Hepatocyte (in vitro differentiated cells): ENCODE measurements at regions not wholly inside any gene's neighbourhood (a gene's known extent, or its start where the extent isn't known, plus 50 kb on each side); places are given as distances from the start of the nearest gene placed in this dataset.
"Not testable (repeated sequence)": the region's sequence is repeated elsewhere in the genome, so short reads cannot be mapped to it uniquely, and the experiment has no call there.

Experiments
- DNase-seq: peaks from one replicate; pipeline ENCODE4 v3.0.0-alpha.2; 2016; ENCODE audit warnings: low spot score
- H2AFZ ChIP-seq: fragments of 200-600 bp; sonication (generic); 2 replicates; pipeline ENCODE4 v1.6.0; 2016; ENCODE audit warnings: antibody characterized with exemption, mild to moderate bottlenecking
- H3K27ac ChIP-seq: fragments of 200-600 bp; sonication (generic); 2 replicates; pipeline ENCODE4 v1.5.1; 2016; ENCODE audit warnings: mild to moderate bottlenecking
- H3K27me3 ChIP-seq: fragments of 200-600 bp; sonication (generic); 2 replicates; pipeline ENCODE4 v1.6.1; 2016
- H3K36me3 ChIP-seq: fragments of 200-600 bp; sonication (generic); replicated peaks from 2 replicates; pipeline ENCODE4 v1.5.1; 2016; ENCODE audit warnings: low read depth; ENCODE audit not compliant: insufficient read depth
- H3K4me1 ChIP-seq: fragments of 200-600 bp; sonication (generic); 2 replicates; pipeline ENCODE4 v1.5.1; 2016; ENCODE audit warnings: mild to moderate bottlenecking, moderate library complexity; ENCODE audit not compliant: insufficient read depth
- H3K4me2 ChIP-seq: fragments of 200-600 bp; sonication (generic); 2 replicates; pipeline ENCODE4 v1.6.0; 2016
- H3K4me3 ChIP-seq: fragments of 200-600 bp; sonication (generic); 2 replicates; pipeline ENCODE4 v1.5.1; 2016; ENCODE audit warnings: mild to moderate bottlenecking
- H3K79me2 ChIP-seq: fragments of 200-600 bp; sonication (generic); 2 replicates; pipeline ENCODE4 v1.6.0; 2017; ENCODE audit warnings: mild to moderate bottlenecking
- H3K9me2 ChIP-seq: fragments of 200-600 bp; sonication (generic); replicated peaks from 2 replicates; pipeline ENCODE4 v1.6.0; 2017; ENCODE audit warnings: mild to moderate bottlenecking; ENCODE audit not compliant: insufficient read depth
- H3K9me3 ChIP-seq: fragments of 200-600 bp; sonication (generic); 2 replicates; pipeline ENCODE4 v1.5.1; 2016; ENCODE audit warnings: low read depth, mild to moderate bottlenecking
- H4K20me1 ChIP-seq: fragments of 200-600 bp; sonication (generic); 2 replicates; pipeline ENCODE4 v1.6.0; 2016; ENCODE audit warnings: mild to moderate bottlenecking; ENCODE audit not compliant: insufficient read depth, poor library complexity, severe bottlenecking
- CTCF ChIP-seq: fragments of 200-600 bp; sonication (generic); IDR thresholded peaks from 2 replicates; pipeline ENCODE4 v1.5.1; 2016; ENCODE audit warnings: antibody characterized with exemption, mild to moderate bottlenecking; ENCODE audit not compliant: poor library complexity
- EZH2 ChIP-seq: fragments of 200-600 bp; sonication (generic); IDR thresholded peaks from 2 replicates; pipeline ENCODE4 v1.6.1; 2016; ENCODE audit warnings: antibody characterized with exemption, mild to moderate bottlenecking, borderline replicate concordance
- EZH2phosphoT487 ChIP-seq: fragments of 200-600 bp; sonication (generic); IDR thresholded peaks from one replicate; pipeline ENCODE4 v1.6.1; 2018; ENCODE audit warnings: antibody characterized with exemption, mild to moderate bottlenecking, low read depth, moderate library complexity; ENCODE audit not compliant: unreplicated experiment, severe bottlenecking
- WGBS: methylation state at CpG from one replicate; pipeline ENCODE4 v1.1.6; 2016; ENCODE audit warnings: low lambda C conversion rate; ENCODE audit errors: missing lambda C conversion rate; 5-methylcytosine and 5-hydroxymethylcytosine counted together

- Histone ChIP-seq H3K27me3 (no peaks in the 10 kb centered on the region), H3K4me2 (no peak overlapping the region), H3K9me2 (no peaks in the 10 kb centered on the region), H3K4me3 (no peak overlapping the region), H3K27ac (no peak overlapping the region), H3K36me3 (no peaks in the 10 kb centered on the region), H4K20me1 (no peaks in the 10 kb centered on the region), H3K79me2 (no peaks in the 10 kb centered on the region), H3K9me3 (no peaks in the 10 kb centered on the region), H3K4me1 (no peaks in the 10 kb centered on the region), H2AFZ (no peak overlapping the region)
- 87% methylated on average over 10 of the region's 10 CpGs for WGBS
- TF ChIP-seq CTCF = no peak
- TF ChIP-seq EZH2 = no peak
- no peak for TF ChIP-seq EZH2phosphoT487
- no peak for DNase-seq
Measured at GRCh38 chr7:69110450-69111050, 487.7 kb upstream of the AUTS2 start.

- WGBS = 77% methylated on average over 2 of the region's 2 CpGs
- no peak for DNase-seq
- TF ChIP-seq EZH2phosphoT487 (no peak), CTCF (no peak), EZH2 (no peak)
- Histone ChIP-seq H2AFZ (no peak overlapping the region), H3K27ac (no peak overlapping the region), H3K9me2 (no peaks in the 10 kb centered on the region), H3K4me3 (no peak overlapping the region), H3K36me3 (no peaks in the 10 kb centered on the region), H3K4me2 (no peak overlapping the region), H3K9me3 (no peaks in the 10 kb centered on the region), H3K4me1 (no peaks in the 10 kb centered on the region), H3K27me3 (no peaks in the 10 kb centered on the region), H4K20me1 (no peaks in the 10 kb centered on the region), H3K79me2 (no peaks in the 10 kb centered on the region)
Measured at GRCh38 chr7:69114374-69114773, 483.9 kb upstream of the AUTS2 start.

- Histone ChIP-seq H3K9me2 (no peaks in the 10 kb centered on the region), H3K36me3 (no peaks in the 10 kb centered on the region), H3K9me3 (no peaks in the 10 kb centered on the region), H3K27ac (no peak overlapping the region), H3K4me1 (no peaks in the 10 kb centered on the region), H3K4me3 (no peak overlapping the region), H3K4me2 (no peak overlapping the region), H3K27me3 (no peaks in the 10 kb centered on the region), H2AFZ (no peak overlapping the region), H3K79me2 (no peaks in the 10 kb centered on the region), H4K20me1 (no peaks in the 10 kb centered on the region)
- DNase-seq = no peak
- no peak for TF ChIP-seq EZH2
- no peak for TF ChIP-seq CTCF
- TF ChIP-seq EZH2phosphoT487 = no peak
- WGBS = 32% methylated on average over 3 of the region's 3 CpGs
Measured at GRCh38 chr7:69115788-69116187, 482.5 kb upstream of the AUTS2 start.

- not testable (repeated sequence) for H3K4me3 ChIP-seq, H3K79me2 ChIP-seq, H3K27ac ChIP-seq, H3K27me3 ChIP-seq, H4K20me1 ChIP-seq, H2AFZ ChIP-seq, H3K4me1 ChIP-seq, DNase-seq, H3K9me3 ChIP-seq, H3K4me2 ChIP-seq, H3K36me3 ChIP-seq, H3K9me2 ChIP-seq
- 96% methylated on average over 4 of the region's 4 CpGs for WGBS
Measured at GRCh38 chr7:69116196-69116595, 482.1 kb upstream of the AUTS2 start.
